KMS-11 (cell line): ENCODE measurements at regions not wholly inside any gene's neighbourhood (a gene's known extent, or its start where the extent isn't known, plus 50 kb on each side); places are given as distances from the start of the nearest gene placed in this dataset.

Experiments used
- H2AFZ ChIP-seq: fragments of 200-600 bp; sonication (generic); 2 replicates; pipeline ENCODE4 v1.6.1; 2016; ENCODE audit warnings: antibody characterized with exemption, mixed run types, low read depth
- H3K27ac ChIP-seq: fragments of 200-600 bp; sonication (generic); 2 replicates; pipeline ENCODE4 v1.6.1; 2016; ENCODE audit warnings: mild to moderate bottlenecking, mixed run types
- H3K27me3 ChIP-seq: fragments of 200-600 bp; sonication (generic); 2 replicates; pipeline ENCODE4 v1.6.1; 2017; ENCODE audit warnings: mild to moderate bottlenecking, low read depth, mixed run types, moderate library complexity; ENCODE audit not compliant: insufficient read depth
- H3K36me3 ChIP-seq: fragments of 200-600 bp; sonication (generic); 2 replicates; pipeline ENCODE4 v1.6.1; 2017; ENCODE audit warnings: mild to moderate bottlenecking, mixed run types; ENCODE audit not compliant: insufficient read depth
- H3K4me1 ChIP-seq: fragments of 200-600 bp; sonication (generic); 2 replicates; pipeline ENCODE4 v1.6.1; 2016; ENCODE audit warnings: mild to moderate bottlenecking, low read depth, mixed run types; ENCODE audit not compliant: poor library complexity, severe bottlenecking
- H3K4me2 ChIP-seq: fragments of 200-600 bp; sonication (generic); 2 replicates; pipeline ENCODE4 v1.7.0; 2016; ENCODE audit warnings: mild to moderate bottlenecking, mixed run types
- H3K4me3 ChIP-seq: fragments of 200-600 bp; sonication (generic); IDR thresholded peaks from 2 replicates; pipeline ENCODE4 v1.6.1; 2017; ENCODE audit warnings: low read depth, low read length, mixed read lengths; ENCODE audit not compliant: insufficient read depth
- H3K79me2 ChIP-seq: fragments of 200-600 bp; sonication (generic); 2 replicates; pipeline ENCODE4 v1.6.1; 2016; ENCODE audit warnings: low read depth, mixed run types; ENCODE audit not compliant: insufficient read depth
- H3K9ac ChIP-seq: fragments of 200-600 bp; sonication (generic); 2 replicates; pipeline ENCODE4 v1.6.1; 2016; ENCODE audit warnings: mild to moderate bottlenecking, mixed run types
- H4K20me1 ChIP-seq: fragments of 200-600 bp; sonication (generic); 2 replicates; pipeline ENCODE4 v1.6.1; 2016; ENCODE audit warnings: mild to moderate bottlenecking, mixed run types; ENCODE audit not compliant: insufficient read depth
- TF ChIP-seq, protein P1 (sequence below): fragments of 200-600 bp; sonication (generic); conservative IDR thresholded peaks from 2 replicates; pipeline ENCODE4 v1.6.1; 2017; ENCODE audit warnings: low read depth, mild to moderate bottlenecking, antibody characterized with exemption, low read length, moderate library complexity, mixed read lengths

DNA sequence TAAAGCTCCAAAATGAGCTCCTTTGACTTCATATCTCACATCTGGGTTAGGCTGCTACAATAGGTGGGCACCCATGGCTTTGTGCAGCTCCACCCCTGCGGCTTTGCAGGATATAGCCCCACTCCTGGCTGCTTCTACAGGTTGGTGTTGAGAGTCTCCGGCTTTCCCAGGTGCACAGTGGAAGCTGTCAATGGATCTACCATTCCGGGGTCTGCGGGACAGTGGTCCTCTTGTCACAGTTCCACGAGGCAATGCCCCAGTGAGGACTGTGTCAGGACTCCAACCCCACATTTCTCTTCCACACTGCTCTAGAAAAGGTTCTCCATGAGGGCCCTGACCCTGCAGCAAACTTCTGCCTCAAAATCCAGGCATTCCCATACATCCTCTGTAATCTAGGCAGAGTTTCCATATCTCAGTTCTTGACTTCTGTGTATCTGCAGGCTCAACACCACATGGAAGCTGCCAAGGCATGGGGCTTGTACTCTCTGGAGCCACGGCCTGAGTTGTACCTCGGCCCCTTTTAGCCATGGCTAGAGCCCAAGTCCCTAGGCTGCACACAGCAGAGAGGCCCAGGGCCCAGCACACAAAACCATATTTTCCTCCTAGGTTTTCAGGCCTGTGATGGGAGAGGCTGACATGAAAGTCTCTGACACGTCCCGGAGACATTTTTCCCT, 342.8 kb downstream of the FAM47B start:
- Histone ChIP-seq H3K9ac (no peak overlapping the region), H3K27ac (no peak overlapping the region), H2AFZ (no peak overlapping the region), H4K20me1 (no peaks in the 10 kb centered on the region), H3K27me3 (no peaks in the 10 kb centered on the region), H3K79me2 (no peaks in the 10 kb centered on the region), H3K4me1 (peaks cover 14% of the 10 kb centered on the region), H3K36me3 (no peaks in the 10 kb centered on the region), H3K4me2 (no peak overlapping the region), H3K4me3 (no peak overlapping the region)
- TF ChIP-seq, protein P1, sequence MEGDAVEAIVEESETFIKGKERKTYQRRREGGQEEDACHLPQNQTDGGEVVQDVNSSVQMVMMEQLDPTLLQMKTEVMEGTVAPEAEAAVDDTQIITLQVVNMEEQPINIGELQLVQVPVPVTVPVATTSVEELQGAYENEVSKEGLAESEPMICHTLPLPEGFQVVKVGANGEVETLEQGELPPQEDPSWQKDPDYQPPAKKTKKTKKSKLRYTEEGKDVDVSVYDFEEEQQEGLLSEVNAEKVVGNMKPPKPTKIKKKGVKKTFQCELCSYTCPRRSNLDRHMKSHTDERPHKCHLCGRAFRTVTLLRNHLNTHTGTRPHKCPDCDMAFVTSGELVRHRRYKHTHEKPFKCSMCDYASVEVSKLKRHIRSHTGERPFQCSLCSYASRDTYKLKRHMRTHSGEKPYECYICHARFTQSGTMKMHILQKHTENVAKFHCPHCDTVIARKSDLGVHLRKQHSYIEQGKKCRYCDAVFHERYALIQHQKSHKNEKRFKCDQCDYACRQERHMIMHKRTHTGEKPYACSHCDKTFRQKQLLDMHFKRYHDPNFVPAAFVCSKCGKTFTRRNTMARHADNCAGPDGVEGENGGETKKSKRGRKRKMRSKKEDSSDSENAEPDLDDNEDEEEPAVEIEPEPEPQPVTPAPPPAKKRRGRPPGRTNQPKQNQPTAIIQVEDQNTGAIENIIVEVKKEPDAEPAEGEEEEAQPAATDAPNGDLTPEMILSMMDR, result no peak

DNA sequence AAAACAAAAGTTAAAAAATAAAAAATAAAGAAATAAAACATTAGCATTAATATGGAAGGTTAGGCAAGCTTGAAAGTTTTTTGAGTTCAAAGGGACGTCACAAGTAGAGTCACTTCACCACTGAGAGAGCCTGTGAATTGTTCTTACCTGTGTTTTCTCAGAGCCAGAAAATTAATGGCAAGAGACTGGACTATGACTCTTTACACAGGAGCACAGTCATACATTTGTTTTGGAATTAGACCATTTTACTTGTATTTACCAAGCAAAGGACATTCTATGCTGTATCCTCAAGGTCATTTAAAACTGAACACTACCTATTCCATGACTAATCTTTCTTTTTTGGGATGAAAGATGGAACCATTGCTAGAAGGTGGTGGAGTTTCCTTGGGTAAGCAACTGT, 346.1 kb downstream of the FAM47B start:
- H3K79me2 ChIP-seq, result no peaks in the 10 kb centered on the region
- H3K27me3 ChIP-seq, result no peaks in the 10 kb centered on the region
- TF ChIP-seq, protein P1, result no peak
- H2AFZ ChIP-seq, result no peak overlapping the region
- no peaks in the 10 kb centered on the region for H4K20me1 ChIP-seq
- H3K4me1 ChIP-seq, result peaks cover 20% of the 10 kb centered on the region
- H3K4me3 ChIP-seq, result no peak overlapping the region
- no peak overlapping the region for H3K4me2 ChIP-seq
- H3K9ac ChIP-seq, result no peak overlapping the region
- no peaks in the 10 kb centered on the region for H3K36me3 ChIP-seq
- H3K27ac ChIP-seq, result no peak overlapping the region

- Histone ChIP-seq H4K20me1 (no peaks in the 10 kb centered on the region), H2AFZ (no peak overlapping the region), H3K27ac (peak overlapping the region; percentile 7; the same call in 1 of the 2 replicates), H3K4me2 (0 out of 2 replicates have a peak overlapping the region, but pooled peaks have one; percentile 25), H3K9ac (no peak overlapping the region), H3K27me3 (no peaks in the 10 kb centered on the region), H3K79me2 (no peaks in the 10 kb centered on the region), H3K4me3 (no peak overlapping the region), H3K36me3 (no peaks in the 10 kb centered on the region), H3K4me1 (peaks cover 20% of the 10 kb centered on the region)
- TF ChIP-seq, protein P1, result no peak
Measured at GRCh38 chrX:35289952-35290351, 347.4 kb downstream of the FAM47B start.

DNA sequence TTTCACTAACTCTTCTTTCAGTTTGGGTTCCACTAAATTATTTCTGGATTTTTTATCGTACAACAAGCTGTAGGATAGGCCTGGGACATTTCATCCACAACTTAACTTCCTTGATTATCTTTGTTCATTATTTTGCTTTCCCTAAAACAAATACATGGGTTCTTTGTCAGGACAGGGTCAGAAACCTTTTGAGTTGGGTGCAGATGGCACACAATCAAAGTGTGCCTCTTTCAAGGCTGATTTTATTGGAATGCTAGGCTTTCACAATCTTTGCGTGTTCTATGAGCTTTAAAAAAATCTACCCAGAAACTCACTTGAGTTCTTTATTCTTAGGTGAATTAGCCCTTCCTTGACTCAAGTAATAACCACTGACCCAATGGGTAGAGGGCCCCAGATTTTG, 348.4 kb downstream of the FAM47B start:
- no peak overlapping the region for H2AFZ ChIP-seq
- H3K4me1 ChIP-seq, result peaks cover 20% of the 10 kb centered on the region
- H3K36me3 ChIP-seq, result no peaks in the 10 kb centered on the region
- no peak overlapping the region for H3K27ac ChIP-seq
- H4K20me1 ChIP-seq, result no peaks in the 10 kb centered on the region
- no peaks in the 10 kb centered on the region for H3K27me3 ChIP-seq
- H3K4me3 ChIP-seq, result no peak overlapping the region
- TF ChIP-seq, protein P1, result no peak
- no peaks in the 10 kb centered on the region for H3K79me2 ChIP-seq
- H3K9ac ChIP-seq, result no peak overlapping the region
- no peak overlapping the region for H3K4me2 ChIP-seq
